B cell (primary cell): ENCODE measurements at regions not wholly inside any gene's neighbourhood (a gene's known extent, or its start where the extent isn't known, plus 50 kb on each side); places are given as distances from the start of the nearest gene placed in this dataset.

Experiments
- ATAC-seq: fragments of 200-7000 bp; cut with Tn5 transposase; one replicate; pipeline ENCODE4 v1.10.0; 2021; ENCODE audit warnings: low read depth, mild to moderate bottlenecking, moderate number of reproducible peaks, moderate library complexity
- CTCF ChIA-PET: fragments of 350-600 bp; sonication (Branson Sonifier 250); formaldehyde crosslinking; loops from one replicate; lab custom pipeline; 2021; ENCODE audit warnings: antibody characterized with exemption, inconsistent platforms; lab: Charles Lee
- POLR2A ChIA-PET: fragments of 350-600 bp; sonication (Branson Sonifier 250); formaldehyde crosslinking; loops from one replicate; lab custom pipeline; 2021; ENCODE audit warnings: antibody characterized with exemption; lab: Charles Lee
- DNase-seq: peaks from one replicate; pipeline ENCODE4 v3.0.0; 2013
- H2AFZ ChIP-seq: 2 replicates; pipeline ENCODE4 v1.6.1; 2012; ENCODE audit warnings: mild to moderate bottlenecking, low read depth, low read length; ENCODE audit not compliant: insufficient read depth, poor library complexity, severe bottlenecking
- H3K27ac ChIP-seq, 2 donors: 1 replicate in 1 of 2; 2 replicates in 1 of 2; pipeline ENCODE4 v1.5.1; 2012 to 2013; ENCODE audit warnings: low read length in 2 of 2, mild to moderate bottlenecking in 2 of 2, moderate library complexity in 1 of 2
- H3K27me3 ChIP-seq, 4 experiments: fragments of 200-600 bp in 1 of 4; sonication (generic) in 1 of 4; replicated peaks in 1 of 4; 1 replicate in 2 of 4; 2 replicates in 2 of 4; pipeline versions ENCODE4 v1.6.1 to v1.7.0; 2013 to 2016; ENCODE audit warnings: low read length in 3 of 4, mild to moderate bottlenecking in 2 of 4, mixed read lengths in 1 of 4, moderate library complexity in 1 of 4; ENCODE audit not compliant: insufficient read depth in 4 of 4, control insufficient read depth in 3 of 4; ENCODE audit errors: control extremely low read depth in 1 of 4
- H3K36me3 ChIP-seq, 2 experiments: replicated peaks in 1 of 2; 1 replicate in 1 of 2; 2 replicates in 1 of 2; pipeline versions ENCODE4 v1.6.1 to v1.7.1; 2013; ENCODE audit warnings: low read length in 1 of 2; ENCODE audit not compliant: insufficient read depth in 2 of 2, control insufficient read depth in 1 of 2; ENCODE audit errors: control extremely low read depth in 1 of 2, extremely low read depth in 1 of 2
- H3K4me1 ChIP-seq, 2 donors: fragments of 200-600 bp in 1 of 2; sonication (generic) in 1 of 2; 1 replicate in 1 of 2; 2 replicates in 1 of 2; pipeline versions ENCODE4 v1.5.1 to v1.6.1; 2013 to 2017; ENCODE audit warnings: low read length in 2 of 2; ENCODE audit not compliant: control insufficient read depth in 2 of 2, insufficient read depth in 2 of 2
- H3K4me2 ChIP-seq: replicated peaks from 2 replicates; pipeline ENCODE3; 2012; ENCODE audit warnings: mild to moderate bottlenecking, low read depth, low read length; ENCODE audit not compliant: poor library complexity, severe bottlenecking
- H3K4me3 ChIP-seq, 5 experiments: fragments of 200-600 bp in 1 of 5; sonication (generic) in 1 of 5; 1 replicate in 3 of 5; 2 replicates in 2 of 5; pipeline versions ENCODE4 v1.5.1 to v1.7.0; 2011 to 2016; ENCODE audit warnings: low read length in 4 of 5, mild to moderate bottlenecking in 4 of 5, low read depth in 2 of 5, control low read depth in 1 of 5, moderate library complexity in 1 of 5; ENCODE audit not compliant: insufficient read depth in 1 of 5; ENCODE audit errors: control extremely low read depth in 1 of 5, extremely low read depth in 1 of 5
- H3K79me2 ChIP-seq: fragments of 200-600 bp; sonication (generic); one replicate; pipeline ENCODE4 v1.6.0; 2016; ENCODE audit warnings: low read length; ENCODE audit not compliant: control insufficient read depth, insufficient read depth
- H3K9ac ChIP-seq: fragments of 200-600 bp; sonication (generic); 2 replicates; pipeline ENCODE4 v1.6.1; 2017; ENCODE audit warnings: mild to moderate bottlenecking, low read length, moderate library complexity
- H3K9me3 ChIP-seq, 3 donors: one replicate each; pipeline versions ENCODE4 v1.6.1 to v1.7.1; 2013; ENCODE audit warnings: low read length in 2 of 3; ENCODE audit not compliant: control insufficient read depth in 2 of 3, insufficient read depth in 1 of 3; ENCODE audit errors: control extremely low read depth in 1 of 3
- H4K20me1 ChIP-seq: 2 replicates; pipeline ENCODE4 v1.6.0; 2012; ENCODE audit warnings: mild to moderate bottlenecking, low read length; ENCODE audit not compliant: insufficient read depth, control insufficient read depth, poor library complexity, severe bottlenecking
- H3K27ac Mint-ChIP-seq: one replicate; pipeline ENCODE4 v1.8.0; 2021; ENCODE audit warnings: mixed read lengths
- H3K27me3 Mint-ChIP-seq: one replicate; pipeline ENCODE4 v1.8.0; 2021; ENCODE audit warnings: mixed read lengths
- H3K4me1 Mint-ChIP-seq: one replicate; pipeline ENCODE4 v1.8.0; 2021; ENCODE audit warnings: mixed read lengths
- H3K4me3 Mint-ChIP-seq: one replicate; pipeline ENCODE4 v1.8.0; 2021; ENCODE audit warnings: mixed read lengths
- H3K9me3 Mint-ChIP-seq: one replicate; pipeline ENCODE4 v1.8.0; 2022; ENCODE audit warnings: mixed read lengths; ENCODE audit not compliant: insufficient read depth
- CTCF ChIP-seq: fragments of 200-600 bp; IDR thresholded peaks from one replicate; pipeline ENCODE4 v1.8.0; 2022; ENCODE audit warnings: antibody characterized with exemption, mild to moderate bottlenecking
- EZH2 ChIP-seq: IDR thresholded peaks from 2 replicates; pipeline ENCODE4 v1.6.1; 2012; ENCODE audit warnings: borderline replicate concordance, low read depth, mild to moderate bottlenecking, moderate library complexity, low read length; ENCODE audit not compliant: insufficient read depth, poor library complexity, severe bottlenecking
- WGBS: methylation state at CpG from one replicate; pipeline ENCODE4 v1.1.5; 2013; ENCODE audit warnings: missing lambda C conversion rate; ENCODE audit not compliant: insufficient coverage; 5-methylcytosine and 5-hydroxymethylcytosine counted together
- intact Hi-C: fragments of 100-400 bp; cut with micrococcal nuclease; formaldehyde crosslinking; loops from one replicate; pipeline ENCODE4 v1.10.0; 2022

DNA sequence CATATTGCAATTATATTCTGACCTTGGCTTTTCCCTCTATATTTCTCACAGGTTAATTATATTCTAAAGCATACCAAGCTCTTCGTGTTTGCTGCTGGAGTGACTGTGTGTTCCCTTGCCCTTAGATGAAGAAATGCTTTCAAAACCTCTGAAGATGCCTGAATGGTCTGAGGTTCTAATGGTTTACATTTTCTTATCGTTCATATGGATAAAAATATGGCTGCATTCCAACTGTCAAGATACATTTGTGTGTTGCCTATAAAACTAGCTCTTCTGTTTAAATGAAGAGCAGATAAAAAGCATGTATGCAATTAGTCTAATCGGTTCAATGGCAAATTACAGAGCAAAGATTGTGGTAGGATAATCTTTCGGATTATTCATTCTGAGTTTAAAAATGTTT lies 68.4 kb upstream of the ANKRD10 start:
- no peaks in the 10 kb centered on the region for H3K4me1 Mint-ChIP-seq
- H3K4me1 ChIP-seq, result no peaks in the 10 kb centered on the region
- ChIA-PET POLR2A (no interaction called here), CTCF (no interaction called here)
- TF ChIP-seq CTCF (no peak), EZH2 (no peak)
- no peak overlapping the region for H3K4me3 ChIP-seq
- H3K9me3 Mint-ChIP-seq, result peaks cover 5% of the 10 kb centered on the region
- peaks cover 45% of the 10 kb centered on the region for H3K27me3 Mint-ChIP-seq
- H3K27ac ChIP-seq, result no peak overlapping the region
- intact Hi-C loops, result no loop called here
- no peak overlapping the region for H3K27ac Mint-ChIP-seq
- H3K27me3 ChIP-seq, result peaks cover 0 to 7% (median 4%) of the 10 kb centered on the region in 4 experiments
- no peak for ATAC-seq
- no CpG with 5 or more reads among the region's 4 CpGs for WGBS
- no peaks in the 10 kb centered on the region for H3K79me2 ChIP-seq
- no peak overlapping the region for H3K4me3 Mint-ChIP-seq
- no peaks in the 10 kb centered on the region for H4K20me1 ChIP-seq
- no peak overlapping the region for H3K9ac ChIP-seq
- H3K9me3 ChIP-seq, result no peaks in the 10 kb centered on the region
- H3K36me3 ChIP-seq, result no peaks in the 10 kb centered on the region
- no peak for DNase-seq
- no peak overlapping the region for H2AFZ ChIP-seq
- H3K4me2 ChIP-seq, result no peak overlapping the region

GRCh38 chr13:110981379-110981778 lies 66.5 kb upstream of the ANKRD10 start:
- 92% methylated on average over 2 of the region's 4 CpGs for WGBS
- DNase-seq (no peak), ATAC-seq (no peak)
- no peak overlapping the region for H3K4me3 ChIP-seq
- no peak overlapping the region for H3K27ac ChIP-seq
- H3K36me3 ChIP-seq, result no peaks in the 10 kb centered on the region
- no peak overlapping the region for H3K4me2 ChIP-seq
- H3K79me2 ChIP-seq, result no peaks in the 10 kb centered on the region
- no peaks in the 10 kb centered on the region for H3K4me1 ChIP-seq
- Mint-ChIP-seq H3K27me3 (peaks cover 51% of the 10 kb centered on the region), H3K9me3 (peaks cover 5% of the 10 kb centered on the region), H3K27ac (no peak overlapping the region), H3K4me1 (no peaks in the 10 kb centered on the region), H3K4me3 (no peak overlapping the region)
- peaks cover 0 to 2% (median 0%) of the 10 kb centered on the region in 3 donors for H3K9me3 ChIP-seq
- CTCF ChIA-PET, result no interaction called here
- no peak for TF ChIP-seq CTCF
- TF ChIP-seq EZH2, result no peak
- no peak overlapping the region for H3K9ac ChIP-seq
- intact Hi-C loops, result no loop called here
- no peak overlapping the region for H2AFZ ChIP-seq
- peaks cover 0 to 7% (median 7%) of the 10 kb centered on the region in 4 experiments for H3K27me3 ChIP-seq
- POLR2A ChIA-PET, result no interaction called here
- H4K20me1 ChIP-seq, result no peaks in the 10 kb centered on the region
